ENCODE measurements at regions not wholly inside any gene's neighbourhood (a gene's known extent, or its start where the extent isn't known, plus 50 kb on each side); places are given as distances from the start of the nearest gene placed in this dataset.

- H3K27me3 Mint-ChIP-seq (ENCODE audit: low read depth, unreplicated experiment) = no peaks in the 10 kb centered on the region
- no peaks in the 10 kb centered on the region for H4K20me1 ChIP-seq (ENCODE audit: insufficient read depth, low read length)
- TF ChIP-seq CTCF (IDR thresholded peaks at IDR 0.05; ENCODE audit: insufficient read depth, low read depth, low read length) (no peak), EZH2 (IDR thresholded peaks at IDR 0.05; ENCODE audit: insufficient read depth, low read length) (no peak)
- H3K4me1 Mint-ChIP-seq (ENCODE audit: low read depth, unreplicated experiment) = peaks cover 7% of the 10 kb centered on the region
- no peak overlapping the region for H3K4me2 ChIP-seq (ENCODE audit: low read length)
- H3K9ac ChIP-seq (ENCODE audit: low read length) = no peak overlapping the region
- no peak overlapping the region for H3K27ac Mint-ChIP-seq (ENCODE audit: unreplicated experiment)
- H3K4me3 ChIP-seq (ENCODE audit: insufficient read depth, low read depth, low read length) = no peak overlapping the region
- H3K27ac ChIP-seq (ENCODE audit: low read depth, low read length) = no peak overlapping the region
- no peak overlapping the region for H2AFZ ChIP-seq (ENCODE audit: low read depth, low read length)
- no peak overlapping the region for H3K4me3 Mint-ChIP-seq (ENCODE audit: unreplicated experiment)
- H3K36me3 Mint-ChIP-seq (ENCODE audit: low read depth, unreplicated experiment) = no peaks in the 10 kb centered on the region
- H3K27me3 ChIP-seq (ENCODE audit: insufficient read depth, low read length) = no peaks in the 10 kb centered on the region
- FAIRE-seq = no peak
- DNase-seq (ENCODE audit: low read depth) = no peak
- H3K4me1 ChIP-seq (ENCODE audit: insufficient read depth, low read length) = no peaks in the 10 kb centered on the region
- H3K9me3 Mint-ChIP-seq (ENCODE audit: unreplicated experiment) = no peaks in the 10 kb centered on the region
- no peaks in the 10 kb centered on the region for H3K9me3 ChIP-seq (ENCODE audit: insufficient read depth, low read depth, low read length)
- H3K79me2 ChIP-seq (ENCODE audit: insufficient read depth, low read length) = no peaks in the 10 kb centered on the region
- no peaks in the 10 kb centered on the region for H3K36me3 ChIP-seq (ENCODE audit: insufficient read depth, low read length)
Measured at GRCh38 chr18:38035193-38035592, 469.6 kb upstream of the CELF4 start.

- DNase-seq (ENCODE audit: low read depth) (no peak), FAIRE-seq (no peak)
- no peak overlapping the region for H2AFZ ChIP-seq (ENCODE audit: low read depth, low read length)
- H3K27ac Mint-ChIP-seq (ENCODE audit: unreplicated experiment) = no peak overlapping the region
- H3K9me3 Mint-ChIP-seq (ENCODE audit: unreplicated experiment) = no peaks in the 10 kb centered on the region
- H3K4me3 ChIP-seq (ENCODE audit: insufficient read depth, low read depth, low read length) = no peak overlapping the region
- no peak overlapping the region for H3K4me3 Mint-ChIP-seq (ENCODE audit: unreplicated experiment)
- no peaks in the 10 kb centered on the region for H3K9me3 ChIP-seq (ENCODE audit: insufficient read depth, low read depth, low read length)
- H3K4me2 ChIP-seq (ENCODE audit: low read length) = no peak overlapping the region
- H3K4me1 ChIP-seq (ENCODE audit: insufficient read depth, low read length) = no peaks in the 10 kb centered on the region
- H3K27me3 Mint-ChIP-seq (ENCODE audit: low read depth, unreplicated experiment) = peaks cover 8% of the 10 kb centered on the region
- no peaks in the 10 kb centered on the region for H3K79me2 ChIP-seq (ENCODE audit: insufficient read depth, low read length)
- H3K4me1 Mint-ChIP-seq (ENCODE audit: low read depth, unreplicated experiment) = peaks cover 1% of the 10 kb centered on the region
- no peak for TF ChIP-seq EZH2 (IDR thresholded peaks at IDR 0.05; ENCODE audit: insufficient read depth, low read length)
- H3K27me3 ChIP-seq (ENCODE audit: insufficient read depth, low read length) = no peaks in the 10 kb centered on the region
- H3K36me3 ChIP-seq (ENCODE audit: insufficient read depth, low read length) = no peaks in the 10 kb centered on the region
- no peaks in the 10 kb centered on the region for H3K36me3 Mint-ChIP-seq (ENCODE audit: low read depth, unreplicated experiment)
- no peak overlapping the region for H3K27ac ChIP-seq (ENCODE audit: low read depth, low read length)
- H4K20me1 ChIP-seq (ENCODE audit: insufficient read depth, low read length) = no peaks in the 10 kb centered on the region
- H3K9ac ChIP-seq (ENCODE audit: low read length) = no peak overlapping the region
Measured at GRCh38 chr18:38033282-38033681, 467.7 kb upstream of the CELF4 start.

- H4K20me1 ChIP-seq (ENCODE audit: insufficient read depth, low read length) = no peaks in the 10 kb centered on the region
- no peaks in the 10 kb centered on the region for H3K36me3 ChIP-seq (ENCODE audit: insufficient read depth, low read length)
- H3K9me3 Mint-ChIP-seq (ENCODE audit: unreplicated experiment) = no peaks in the 10 kb centered on the region
- H3K4me3 Mint-ChIP-seq (ENCODE audit: unreplicated experiment) = no peak overlapping the region
- H3K4me3 ChIP-seq (ENCODE audit: insufficient read depth, low read depth, low read length) = no peak overlapping the region
- no peaks in the 10 kb centered on the region for H3K9me3 ChIP-seq (ENCODE audit: insufficient read depth, low read depth, low read length)
- no peak overlapping the region for H3K27ac Mint-ChIP-seq (ENCODE audit: unreplicated experiment)
- no peak overlapping the region for H2AFZ ChIP-seq (ENCODE audit: low read depth, low read length)
- no peak for FAIRE-seq
- no peaks in the 10 kb centered on the region for H3K36me3 Mint-ChIP-seq (ENCODE audit: low read depth, unreplicated experiment)
- H3K27me3 ChIP-seq (ENCODE audit: insufficient read depth, low read length) = no peaks in the 10 kb centered on the region
- TF ChIP-seq CTCF (IDR thresholded peaks at IDR 0.05; ENCODE audit: insufficient read depth, low read depth, low read length) (no peak), EZH2 (IDR thresholded peaks at IDR 0.05; ENCODE audit: insufficient read depth, low read length) (no peak)
- peaks cover 8% of the 10 kb centered on the region for H3K27me3 Mint-ChIP-seq (ENCODE audit: low read depth, unreplicated experiment)
- H3K9ac ChIP-seq (ENCODE audit: low read length) = no peak overlapping the region
- no peaks in the 10 kb centered on the region for H3K79me2 ChIP-seq (ENCODE audit: insufficient read depth, low read length)
- no peak overlapping the region for H3K27ac ChIP-seq (ENCODE audit: low read depth, low read length)
- no peak for DNase-seq (ENCODE audit: low read depth)
- no peak overlapping the region for H3K4me2 ChIP-seq (ENCODE audit: low read length)
- no peaks in the 10 kb centered on the region for H3K4me1 ChIP-seq (ENCODE audit: insufficient read depth, low read length)
- H3K4me1 Mint-ChIP-seq (ENCODE audit: low read depth, unreplicated experiment) = peaks cover 1% of the 10 kb centered on the region
Measured at GRCh38 chr18:38032516-38032915, 466.9 kb upstream of the CELF4 start.
